Left renal cortex interstitium (tissue), 4 donors: ENCODE measurements at regions not wholly inside any gene's neighbourhood (a gene's known extent, or its start where the extent isn't known, plus 50 kb on each side); places are given as distances from the start of the nearest gene placed in this dataset.

Experiments used
- DNase-seq, 4 donors: peaks; one replicate each; pipeline ENCODE4 v3.0.0-alpha.2; 2013; ENCODE audit warnings: low read depth in 4 of 4, low spot score in 2 of 4, missing footprints in 1 of 4

DNA sequence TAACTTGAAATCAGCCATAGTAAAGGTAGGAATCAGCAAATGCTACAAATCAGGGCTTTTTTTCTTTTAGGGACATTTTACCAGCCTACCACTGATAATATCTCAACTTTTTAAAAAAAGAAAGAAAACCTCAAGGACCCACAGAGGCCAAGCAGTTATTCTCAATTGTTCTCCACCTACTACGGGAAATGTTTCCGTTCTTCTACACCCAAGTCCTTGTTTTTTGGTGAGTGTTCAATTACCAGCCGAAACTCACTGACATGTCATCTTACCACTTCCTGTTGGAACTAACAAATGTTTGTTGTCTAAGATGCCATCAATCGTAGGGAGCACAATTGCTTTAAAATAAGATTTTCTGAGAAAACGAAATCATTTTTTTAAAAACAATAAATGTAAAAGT lies 50.2 kb upstream of the CDK1 start:
- no peak for DNase-seq

GRCh38 chr10:60726257-60726656 lies 52.0 kb upstream of the CDK1 start:
- no peak for DNase-seq

- DNase-seq, result no peak
These were observed 55.7 kb upstream of the CDK1 start for GRCh38 chr10:60722623-60723022.

- DNase-seq, result no peak
These were observed 58.6 kb upstream of the CDK1 start for GRCh38 chr10:60719721-60720120.

DNA sequence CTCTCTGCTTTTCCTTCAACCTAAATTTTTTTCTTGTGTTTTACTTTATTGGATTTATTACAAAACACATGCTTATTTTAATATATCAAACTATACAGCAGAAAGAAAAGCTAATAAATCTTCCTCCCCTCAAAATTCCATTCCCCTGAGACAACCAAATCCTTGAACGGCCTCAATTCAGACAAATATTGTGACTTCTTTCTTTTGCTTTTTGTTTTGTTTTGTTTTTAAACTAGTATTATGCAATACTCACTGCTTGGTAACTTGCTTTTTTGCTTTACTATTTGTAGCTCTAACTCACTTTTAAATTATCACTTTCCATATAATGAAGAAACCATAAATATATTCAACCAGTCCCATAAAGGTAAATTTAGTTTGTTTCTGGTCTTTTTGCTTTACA lies 59.4 kb upstream of the CDK1 start:
- DNase-seq, result no peak

DNA sequence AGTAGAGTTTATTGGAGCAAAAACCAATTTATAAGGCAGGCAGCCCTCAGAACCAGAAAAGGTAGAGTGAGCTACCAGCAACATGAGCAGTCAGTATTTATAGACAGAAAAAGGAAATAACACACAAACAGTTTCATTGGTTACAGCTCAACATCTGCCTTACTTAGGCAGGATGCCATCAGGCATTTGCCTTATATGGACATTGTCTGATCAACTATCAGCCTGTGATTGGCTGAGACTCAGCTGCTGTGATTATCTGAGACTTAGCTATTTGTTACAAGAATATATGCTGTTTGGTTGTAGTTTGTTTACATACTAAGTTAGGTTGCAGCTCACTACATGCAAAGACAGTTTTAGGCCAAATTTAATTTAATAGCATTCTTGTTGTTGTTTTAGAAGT lies 60.4 kb upstream of the CDK1 start:
- DNase-seq, result no peak

DNA sequence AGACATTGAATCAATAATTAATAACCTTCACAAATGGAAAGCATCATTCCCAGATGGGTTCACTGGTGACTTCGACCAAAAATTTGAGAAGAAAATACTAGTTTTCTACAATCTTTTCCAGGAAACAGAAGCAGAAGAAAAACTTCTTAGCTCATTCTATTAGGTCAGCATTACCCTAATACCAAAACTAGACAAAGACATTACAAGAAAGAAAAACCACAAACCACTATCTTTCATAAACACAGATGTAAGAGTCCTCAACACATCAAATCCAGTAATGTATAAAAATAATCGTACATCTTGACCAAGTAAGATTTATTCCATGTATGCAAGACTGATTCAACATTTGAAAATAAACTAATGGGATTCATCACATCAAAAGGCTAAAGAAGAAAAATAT lies 64.0 kb upstream of the CDK1 start:
- no peak for DNase-seq

GRCh38 chr10:60711496-60711895 lies 66.8 kb upstream of the CDK1 start:
- DNase-seq, result no peak

- no peak for DNase-seq
These were observed 68.2 kb upstream of the CDK1 start for GRCh38 chr10:60710041-60710440.

DNA sequence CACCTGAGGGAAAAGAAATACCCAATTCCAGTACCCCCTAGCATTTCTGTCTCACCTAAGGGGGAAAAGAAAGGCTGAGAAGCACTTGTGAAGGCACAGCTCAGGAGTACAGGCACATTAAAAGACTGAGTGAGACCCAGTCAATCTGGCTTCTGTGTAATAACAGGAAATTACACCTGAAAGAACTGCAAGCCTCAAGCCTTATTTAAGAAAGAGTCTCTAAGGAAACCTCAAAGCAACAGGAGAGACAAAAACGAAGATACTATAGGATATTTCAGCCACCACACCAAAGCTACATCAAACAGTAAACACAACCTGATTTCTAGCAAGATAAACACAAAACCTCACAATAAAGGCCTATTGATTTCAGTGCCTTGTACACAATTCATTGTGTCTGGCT lies 69.6 kb upstream of the CDK1 start:
- DNase-seq, result no peak

DNA sequence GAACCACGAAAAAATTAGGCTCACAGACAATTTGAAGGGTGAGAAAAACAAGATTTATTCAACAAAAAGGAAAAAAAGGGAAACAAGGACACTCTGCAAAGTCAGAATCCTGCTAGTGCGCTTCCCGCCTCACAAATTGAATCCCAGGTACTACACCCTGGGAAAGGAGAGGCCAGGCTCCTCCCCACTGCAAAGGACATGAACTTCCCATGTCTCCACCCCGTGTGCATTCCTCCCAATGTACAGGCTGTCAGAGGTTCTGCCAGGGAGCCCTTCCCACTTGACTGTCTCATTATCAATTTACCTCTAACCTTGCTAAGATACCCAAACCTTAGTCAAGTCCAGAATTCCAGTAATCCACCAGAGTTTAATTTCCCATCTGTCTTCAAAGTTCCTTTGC lies 70.4 kb upstream of the CDK1 start:
- no peak for DNase-seq

GRCh38 chr10:60706146-60706545 lies 72.1 kb upstream of the CDK1 start:
- DNase-seq, result no peak

DNA sequence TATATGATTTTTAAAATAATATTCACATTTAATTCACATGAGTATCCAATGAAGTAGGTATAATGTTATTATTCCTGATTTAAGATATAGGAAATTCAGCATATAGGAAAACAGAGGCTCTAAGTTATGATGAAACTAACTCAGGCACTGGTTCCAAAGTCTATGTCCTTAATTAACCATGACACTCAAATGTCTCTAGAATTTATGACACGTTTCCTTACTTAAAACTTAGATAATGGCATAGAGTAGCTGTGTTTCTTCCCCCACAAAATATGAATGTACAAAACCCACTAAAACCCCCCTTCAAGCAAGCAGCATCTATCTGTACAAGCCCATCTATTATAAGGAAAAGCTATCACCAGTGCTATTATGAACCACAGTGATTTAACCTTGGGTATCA lies 72.9 kb upstream of the CDK1 start:
- no peak for DNase-seq

DNA sequence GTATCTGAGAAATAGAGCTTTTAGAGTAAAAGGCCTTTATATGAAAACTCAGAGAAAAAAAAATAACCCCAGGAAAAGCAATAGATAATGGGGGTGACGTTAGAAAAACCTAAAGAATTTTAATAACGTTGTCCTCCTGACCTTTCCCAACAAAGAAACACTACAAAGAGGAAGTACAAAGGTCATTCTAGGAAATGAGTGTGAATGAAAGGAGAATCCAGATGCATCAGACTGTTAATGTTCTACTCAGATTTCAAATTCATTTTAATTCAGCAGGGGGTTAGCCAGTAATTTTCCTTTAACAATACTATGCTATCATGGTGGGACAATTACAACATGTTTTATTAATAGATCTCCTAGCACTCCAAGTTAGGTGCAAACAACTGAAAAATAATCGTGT lies 73.8 kb upstream of the CDK1 start:
- no peak for DNase-seq

DNA sequence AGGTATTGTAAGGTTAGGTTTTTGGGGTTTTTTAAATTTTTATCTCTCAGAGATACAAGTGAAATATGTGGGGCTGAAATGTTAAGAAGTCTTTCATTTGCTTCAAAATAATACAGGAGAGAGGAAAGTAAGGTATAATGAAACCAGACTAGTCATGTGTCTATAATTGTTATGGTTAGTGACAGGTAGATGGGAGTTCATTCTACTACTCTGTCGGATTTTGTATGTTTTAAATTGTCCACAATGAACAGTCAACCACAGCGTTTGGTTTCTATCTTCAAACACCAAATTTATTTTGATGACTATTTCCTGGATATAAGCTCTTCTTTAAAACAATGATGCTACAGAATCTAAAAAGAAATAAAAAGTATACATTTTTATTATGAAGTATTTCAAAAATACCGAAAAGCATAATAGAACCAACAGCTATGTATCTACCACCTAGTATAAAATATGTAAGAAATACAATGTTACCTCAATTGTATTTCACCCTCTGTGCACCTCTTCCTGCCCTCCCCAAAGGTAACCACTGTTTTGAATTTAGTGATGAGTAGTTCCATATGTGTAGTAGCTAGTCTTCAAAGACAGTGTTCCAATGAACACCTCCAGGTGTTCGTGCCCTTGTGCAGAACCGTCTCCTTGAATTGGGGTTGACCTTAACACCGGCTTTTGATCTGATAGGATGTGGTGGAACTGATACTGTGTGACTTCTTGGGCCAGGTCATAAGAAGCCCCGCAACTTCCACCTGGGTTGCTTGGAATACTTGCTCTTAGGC lies 74.8 kb upstream of the CDK1 start:
- DNase-seq, result no peak

GRCh38 chr10:60687679-60688078 lies 90.6 kb upstream of the CDK1 start:
- no peak for DNase-seq

DNA sequence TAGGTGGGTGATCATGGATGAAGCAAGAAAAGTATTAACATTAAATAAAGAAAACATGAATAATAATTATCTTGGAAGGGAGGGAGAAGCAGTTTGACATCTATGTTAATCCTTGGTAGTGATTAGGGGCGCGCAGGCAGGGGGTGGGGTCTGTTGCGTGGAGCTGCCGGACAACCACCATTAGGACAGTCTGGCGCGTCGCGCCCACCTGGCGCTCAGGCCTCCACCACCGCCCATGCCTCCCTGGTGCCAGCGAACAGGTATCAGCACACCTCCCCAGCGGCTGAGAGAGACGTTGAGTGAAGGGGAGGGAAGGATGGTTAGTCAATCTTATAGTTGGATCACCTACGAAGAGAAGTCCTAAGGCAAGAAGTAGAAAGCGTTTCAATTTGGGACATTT lies 94.2 kb upstream of the CDK1 start:
- DNase-seq, result no peak

DNA sequence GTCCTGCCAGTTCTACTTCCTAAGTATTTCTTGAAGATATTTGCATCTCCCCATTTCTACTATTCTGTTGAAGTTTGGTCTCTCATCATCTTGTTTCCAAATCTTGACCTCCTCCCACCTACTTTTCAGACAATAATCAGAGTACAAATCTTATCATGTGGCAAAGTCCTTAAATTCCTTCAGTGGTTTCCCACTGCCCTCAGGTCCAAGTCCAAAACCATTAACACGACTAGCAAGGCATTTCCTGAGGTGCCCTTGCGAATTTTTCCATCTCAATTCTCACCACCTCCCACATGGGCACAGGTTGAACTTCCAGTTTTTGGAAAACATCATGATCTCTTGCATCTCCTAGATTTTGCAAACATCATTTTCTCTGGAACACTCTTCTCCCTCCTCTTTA lies 97.2 kb upstream of the CDK1 start:
- DNase-seq, result no peak

DNA sequence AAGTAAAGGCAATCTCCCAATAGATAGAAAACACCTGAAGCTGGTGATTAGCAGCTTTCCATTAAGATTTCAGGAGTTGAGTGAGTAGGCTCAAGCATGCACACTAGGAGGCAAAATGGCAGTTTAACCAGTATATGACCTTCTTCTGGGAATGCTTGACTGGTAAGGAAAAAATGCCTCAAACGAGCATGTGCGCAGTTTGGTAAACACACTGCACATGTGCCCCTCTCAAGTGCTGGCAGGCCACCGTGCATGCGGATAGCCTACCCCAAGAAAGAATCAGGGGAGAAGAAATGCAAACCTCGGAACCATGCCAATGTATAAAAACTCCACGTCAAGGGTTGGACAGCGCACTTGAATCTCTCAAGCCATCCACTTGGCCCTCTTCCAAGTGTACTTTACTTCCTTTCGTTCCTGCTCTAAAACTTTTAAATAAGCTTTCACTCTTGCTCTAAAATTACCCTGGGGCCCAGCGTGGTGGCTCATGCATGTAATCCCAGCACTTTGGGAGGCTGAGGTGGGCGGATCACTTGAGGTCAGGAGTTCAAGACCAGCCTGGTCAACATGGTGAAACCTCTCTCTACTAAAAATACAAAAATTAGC lies 98.8 kb upstream of the CDK1 start:
- DNase-seq, result no peak

GRCh38 chr10:60678978-60679377 lies 99.3 kb upstream of the CDK1 start:
- no peak for DNase-seq

DNA sequence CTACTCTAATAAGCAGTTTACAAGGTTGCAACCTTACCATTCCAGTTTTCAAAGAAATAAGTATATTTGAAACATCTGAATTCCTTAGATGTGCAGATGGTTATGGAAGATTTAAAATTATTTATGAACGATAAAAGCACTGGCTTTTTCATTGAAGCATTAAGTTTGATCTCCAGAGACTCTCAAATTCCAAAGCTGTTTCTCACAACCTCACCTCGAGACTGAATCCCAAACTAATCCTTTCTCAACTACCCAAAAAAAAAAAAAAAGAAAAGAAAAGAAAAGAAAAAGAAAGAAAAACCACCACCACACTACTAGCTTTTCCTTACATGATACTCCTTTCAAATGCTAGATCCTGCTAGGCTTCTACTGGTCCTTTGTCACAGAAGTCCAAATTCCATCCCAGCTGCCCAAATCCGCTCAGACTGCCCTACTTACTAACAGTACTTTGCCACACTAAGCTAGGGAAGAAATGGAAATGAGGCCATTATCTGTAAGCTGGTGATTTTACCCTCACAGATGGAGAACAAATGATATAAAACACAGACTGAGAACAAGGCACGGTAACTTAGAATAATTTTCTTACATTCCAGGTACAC lies 100.6 kb upstream of the CDK1 start:
- DNase-seq, result no peak

DNA sequence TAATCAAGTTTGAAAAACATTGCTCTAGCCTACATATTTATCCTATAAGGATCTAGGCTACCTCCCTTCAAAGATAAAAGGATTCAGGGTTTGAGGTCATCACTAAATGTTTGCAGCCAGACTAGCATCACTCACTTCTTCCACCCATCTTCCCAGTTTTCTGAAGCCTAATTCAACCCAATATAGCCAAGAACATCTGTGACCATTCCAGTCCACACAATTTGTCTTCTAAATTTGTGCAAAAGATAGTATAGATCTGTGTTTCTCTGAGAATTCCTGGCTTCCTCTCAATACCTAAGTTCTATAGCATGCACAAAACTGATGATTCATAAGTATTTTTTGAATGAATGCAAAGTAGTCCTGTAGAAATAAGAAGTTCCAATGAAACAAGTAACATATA lies 103.0 kb upstream of the CDK1 start:
- no peak for DNase-seq
